Endodermal cell (in vitro differentiated cells): ENCODE measurements at regions not wholly inside any gene's neighbourhood (a gene's known extent, or its start where the extent isn't known, plus 50 kb on each side); places are given as distances from the start of the nearest gene placed in this dataset.

ENCODE experiments used
- DNase-seq: peaks from one replicate; pipeline ENCODE4 v3.0.0-alpha.2; 2017
- H3K27ac ChIP-seq: 2 replicates; pipeline ENCODE4 v1.5.1; 2013; ENCODE audit warnings: mild to moderate bottlenecking, low read depth, low read length, moderate library complexity
- H3K27me3 ChIP-seq: 2 replicates; pipeline ENCODE4 v1.6.1; 2013; ENCODE audit warnings: mild to moderate bottlenecking, low read length, moderate library complexity; ENCODE audit not compliant: insufficient read depth, control insufficient read depth, poor library complexity, severe bottlenecking
- H3K36me3 ChIP-seq: 2 replicates; pipeline ENCODE4 v1.7.0; 2013; ENCODE audit warnings: mild to moderate bottlenecking, low read length, moderate library complexity; ENCODE audit not compliant: control insufficient read depth, insufficient read depth
- H3K4me1 ChIP-seq: one replicate; pipeline ENCODE4 v1.7.0; 2013; ENCODE audit warnings: low read length; ENCODE audit not compliant: control insufficient read depth, insufficient read depth
- H3K4me3 ChIP-seq: 2 replicates; pipeline ENCODE4 v1.5.1; 2013; ENCODE audit warnings: mild to moderate bottlenecking, low read length, moderate library complexity
- H3K9ac ChIP-seq: 2 replicates; pipeline ENCODE4 v1.6.1; 2013; ENCODE audit warnings: mild to moderate bottlenecking, low read length, moderate library complexity; ENCODE audit not compliant: poor library complexity, severe bottlenecking; ENCODE audit errors: extremely low read depth
- H3K9me3 ChIP-seq: 2 replicates; pipeline ENCODE4 v1.6.1; 2013; ENCODE audit warnings: mild to moderate bottlenecking, low read length, moderate library complexity; ENCODE audit not compliant: control insufficient read depth
- H3K27ac Mint-ChIP-seq: 2 replicates; pipeline ENCODE4 v1.8.0; 2020; ENCODE audit warnings: mixed read lengths
- H3K27me3 Mint-ChIP-seq: 2 replicates; pipeline ENCODE4 v1.8.0; 2021; ENCODE audit warnings: mild to moderate bottlenecking, mixed read lengths; ENCODE audit not compliant: insufficient read depth
- H3K36me3 Mint-ChIP-seq: 2 replicates; pipeline ENCODE4 v1.8.0; 2020; ENCODE audit warnings: low read depth, mixed read lengths
- H3K4me1 Mint-ChIP-seq: 2 replicates; pipeline ENCODE4 v1.8.0; 2020; ENCODE audit warnings: mixed read lengths
- H3K4me3 Mint-ChIP-seq: 2 replicates; pipeline ENCODE4 v1.8.0; 2020; ENCODE audit warnings: mild to moderate bottlenecking, moderate library complexity, mixed read lengths
- H3K9me3 Mint-ChIP-seq: 2 replicates; pipeline ENCODE4 v1.8.0; 2020; ENCODE audit warnings: mild to moderate bottlenecking, mixed read lengths
- WGBS, 2 experiments: methylation state at CpG; one replicate each; pipeline versions ENCODE4 v1.1.5 to v1.1.7; 2013; ENCODE audit warnings: missing lambda C conversion rate in 2 of 2, mixed read lengths in 1 of 2; ENCODE audit not compliant: insufficient coverage in 1 of 2, insufficient read length in 1 of 2; 5-methylcytosine and 5-hydroxymethylcytosine counted together
- TF ChIP-seq, protein P1 (sequence below): fragments of 200-600 bp; sonication (generic); conservative IDR thresholded peaks from 2 replicates; pipeline ENCODE4 v1.5.0; 2021; ENCODE audit warnings: antibody characterized with exemption, mild to moderate bottlenecking

- DNase-seq, result no peak
- Mint-ChIP-seq H3K36me3 (no peaks in the 10 kb centered on the region), H3K4me3 (no peak overlapping the region), H3K9me3 (peaks cover 27% of the 10 kb centered on the region), H3K4me1 (no peaks in the 10 kb centered on the region), H3K27ac (no peak overlapping the region), H3K27me3 (no peaks in the 10 kb centered on the region)
- Histone ChIP-seq H3K27ac (no peak overlapping the region), H3K4me1 (peaks cover 4% of the 10 kb centered on the region), H3K9me3 (peaks cover 24% of the 10 kb centered on the region), H3K27me3 (no peaks in the 10 kb centered on the region), H3K36me3 (no peaks in the 10 kb centered on the region), H3K9ac (no peak overlapping the region), H3K4me3 (no peak overlapping the region)
- TF ChIP-seq, protein P1, sequence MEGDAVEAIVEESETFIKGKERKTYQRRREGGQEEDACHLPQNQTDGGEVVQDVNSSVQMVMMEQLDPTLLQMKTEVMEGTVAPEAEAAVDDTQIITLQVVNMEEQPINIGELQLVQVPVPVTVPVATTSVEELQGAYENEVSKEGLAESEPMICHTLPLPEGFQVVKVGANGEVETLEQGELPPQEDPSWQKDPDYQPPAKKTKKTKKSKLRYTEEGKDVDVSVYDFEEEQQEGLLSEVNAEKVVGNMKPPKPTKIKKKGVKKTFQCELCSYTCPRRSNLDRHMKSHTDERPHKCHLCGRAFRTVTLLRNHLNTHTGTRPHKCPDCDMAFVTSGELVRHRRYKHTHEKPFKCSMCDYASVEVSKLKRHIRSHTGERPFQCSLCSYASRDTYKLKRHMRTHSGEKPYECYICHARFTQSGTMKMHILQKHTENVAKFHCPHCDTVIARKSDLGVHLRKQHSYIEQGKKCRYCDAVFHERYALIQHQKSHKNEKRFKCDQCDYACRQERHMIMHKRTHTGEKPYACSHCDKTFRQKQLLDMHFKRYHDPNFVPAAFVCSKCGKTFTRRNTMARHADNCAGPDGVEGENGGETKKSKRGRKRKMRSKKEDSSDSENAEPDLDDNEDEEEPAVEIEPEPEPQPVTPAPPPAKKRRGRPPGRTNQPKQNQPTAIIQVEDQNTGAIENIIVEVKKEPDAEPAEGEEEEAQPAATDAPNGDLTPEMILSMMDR, result no peak
- 90 to 100% methylated on average over 1 of the region's 1 CpG for WGBS, 2 experiments
These were observed 319.7 kb downstream of the RAPGEF2 start for GRCh38 chr4:159422626-159423025.

DNA sequence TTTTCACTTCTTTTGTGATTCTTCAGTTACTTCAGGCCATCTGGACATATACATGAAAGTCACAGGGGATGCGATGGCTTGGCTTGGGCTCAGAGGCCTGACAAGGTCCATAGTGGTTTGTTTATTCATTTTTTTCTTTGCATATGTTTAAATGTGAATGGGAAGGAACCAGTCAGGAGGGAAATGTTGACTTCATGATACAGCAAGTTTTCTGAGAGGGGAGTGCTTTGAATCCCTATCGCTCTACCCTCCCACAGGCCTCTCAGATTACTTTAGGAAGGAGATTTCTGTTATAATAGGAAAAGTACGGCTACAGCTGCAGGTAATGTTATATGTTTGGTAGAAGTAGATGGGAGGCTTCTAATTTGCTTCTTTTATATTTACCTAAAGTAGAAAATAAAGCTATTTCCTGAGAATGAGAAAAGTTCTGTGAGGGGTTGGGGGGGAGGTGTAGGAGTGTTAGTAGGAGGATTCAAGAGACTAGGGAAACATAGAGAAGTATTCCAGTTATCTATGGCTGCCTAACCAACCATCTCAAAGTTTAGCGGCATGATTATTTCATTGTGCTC is 322.9 kb downstream of the RAPGEF2 start:
- no peaks in the 10 kb centered on the region for H3K9me3 Mint-ChIP-seq
- no peaks in the 10 kb centered on the region for H3K27me3 Mint-ChIP-seq
- H3K4me3 Mint-ChIP-seq, result no peak overlapping the region
- H3K27ac Mint-ChIP-seq, result no peak overlapping the region
- no peaks in the 10 kb centered on the region for H3K36me3 Mint-ChIP-seq
- peak; percentile 59 for DNase-seq
- H3K9me3 ChIP-seq, result peaks cover under 1% of the 10 kb centered on the region
- TF ChIP-seq, protein P1, result no peak
- H3K4me1 ChIP-seq, result peaks cover 4% of the 10 kb centered on the region
- H3K4me3 ChIP-seq, result no peak overlapping the region
- H3K27ac ChIP-seq, result no peak overlapping the region
- H3K9ac ChIP-seq, result no peak overlapping the region
- no peaks in the 10 kb centered on the region for H3K4me1 Mint-ChIP-seq
- H3K36me3 ChIP-seq, result no peaks in the 10 kb centered on the region
- H3K27me3 ChIP-seq, result no peaks in the 10 kb centered on the region
- WGBS, 2 experiments, result 69 to 85% methylated on average over 2 to 3 of the region's 4 CpGs

- no peaks in the 10 kb centered on the region for H3K36me3 Mint-ChIP-seq
- H3K4me3 Mint-ChIP-seq, result no peak overlapping the region
- Histone ChIP-seq H3K36me3 (no peaks in the 10 kb centered on the region), H3K4me1 (peaks cover 4% of the 10 kb centered on the region), H3K9ac (no peak overlapping the region), H3K9me3 (no peaks in the 10 kb centered on the region), H3K27me3 (no peaks in the 10 kb centered on the region), H3K4me3 (no peak overlapping the region), H3K27ac (no peak overlapping the region)
- no peaks in the 10 kb centered on the region for H3K4me1 Mint-ChIP-seq
- H3K9me3 Mint-ChIP-seq, result no peaks in the 10 kb centered on the region
- no peak for DNase-seq
- no peak overlapping the region for H3K27ac Mint-ChIP-seq
- WGBS, 2 experiments, result 82 to 100% methylated on average over 1 to 4 of the region's 5 CpGs
- no peaks in the 10 kb centered on the region for H3K27me3 Mint-ChIP-seq
- TF ChIP-seq, protein P1, result no peak
These were observed 325.4 kb downstream of the RAPGEF2 start for GRCh38 chr4:159428293-159428692.
